IMR-90 (cell line): ENCODE measurements at regions not wholly inside any gene's neighbourhood (a gene's known extent, or its start where the extent isn't known, plus 50 kb on each side); places are given as distances from the start of the nearest gene placed in this dataset.

Experiments used
- ATAC-seq: fragments of 200-7000 bp; cut with Tn5 transposase; 2 replicates; pipeline ENCODE4 v1.9.1; 2020; ENCODE audit warnings: low read depth, mild to moderate bottlenecking, moderate library complexity
- BruUV-seq: library from RNA; stranded (reverse); fragments of 400-500 nt; replicated peaks from 2 replicates; lab custom pipeline; 2021; lab: Mats Ljungman, UMichigan
- CTCF ChIA-PET: fragments of 300-600 bp; formaldehyde crosslinking; extraction: SDS; loops from one replicate; lab custom pipeline; 2021; ENCODE audit warnings: antibody characterized with exemption; lab: Yijun Ruan, JAX
- POLR2A ChIA-PET: fragments of 300-600 bp; sonication (Branson Sonifier 250); formaldehyde crosslinking; loops from one replicate; lab custom pipeline; 2022; ENCODE audit warnings: antibody characterized with exemption; ENCODE audit not compliant: unreplicated experiment; lab: Charles Lee
- DNase-seq: peaks from one replicate; pipeline ENCODE4 v3.0.0; 2013
- H2AFZ ChIP-seq: replicated peaks from 2 replicates; pipeline ENCODE3; 2013; ENCODE audit warnings: low read length, mild to moderate bottlenecking; ENCODE audit not compliant: poor library complexity
- H2AK5ac ChIP-seq: 2 replicates; pipeline ENCODE4 v1.6.1; 2013; ENCODE audit warnings: low read depth, low read length, inconsistent platforms
- H2AK9ac ChIP-seq: replicated peaks from 2 replicates; pipeline ENCODE3; 2013; ENCODE audit warnings: mild to moderate bottlenecking, low read depth, low read length, moderate library complexity; ENCODE audit not compliant: poor library complexity
- H2BK120ac ChIP-seq: 2 replicates; pipeline ENCODE4 v1.6.1; 2013; ENCODE audit warnings: low read depth, low read length, inconsistent platforms
- H2BK15ac ChIP-seq: 3 replicates; pipeline ENCODE4 v1.6.1; 2013; ENCODE audit warnings: low read depth, low read length, inconsistent platforms
- H2BK20ac ChIP-seq: 2 replicates; pipeline ENCODE4 v1.6.1; 2013; ENCODE audit warnings: low read depth, mild to moderate bottlenecking, inconsistent platforms, low read length, moderate library complexity
- H2BK5ac ChIP-seq: 2 replicates; pipeline ENCODE4 v1.6.1; 2013; ENCODE audit warnings: mild to moderate bottlenecking, low read depth, low read length, inconsistent platforms; ENCODE audit not compliant: poor library complexity, severe bottlenecking
- H3K14ac ChIP-seq: replicated peaks from 2 replicates; pipeline ENCODE4 v1.6.1; 2013; ENCODE audit warnings: low read depth, low read length, inconsistent platforms
- H3K18ac ChIP-seq: 2 replicates; pipeline ENCODE4 v1.6.1; 2013; ENCODE audit warnings: low read depth, low read length, control low read depth
- H3K23ac ChIP-seq: 2 replicates; pipeline ENCODE4 v1.6.1; 2013; ENCODE audit warnings: low read depth, low read length, inconsistent platforms
- H3K27ac ChIP-seq: 2 replicates; pipeline ENCODE4 v1.5.1; 2013; ENCODE audit warnings: mild to moderate bottlenecking, control low read depth, low read length; ENCODE audit not compliant: insufficient read depth
- H3K27me3 ChIP-seq: 2 replicates; pipeline ENCODE4 v1.6.1; 2013; ENCODE audit warnings: low read length; ENCODE audit not compliant: control insufficient read depth, insufficient read depth
- H3K36me3 ChIP-seq: 2 replicates; pipeline ENCODE4 v1.6.1; 2013; ENCODE audit warnings: low read length, mixed read lengths; ENCODE audit not compliant: control insufficient read depth, insufficient read depth
- H3K4ac ChIP-seq: 2 replicates; pipeline ENCODE4 v1.6.1; 2013; ENCODE audit warnings: low read depth, low read length, inconsistent platforms
- H3K4me1 ChIP-seq: 2 replicates; pipeline ENCODE4 v1.6.1; 2013; ENCODE audit warnings: low read length, mixed read lengths; ENCODE audit not compliant: control insufficient read depth, insufficient read depth
- H3K4me2 ChIP-seq: 2 replicates; pipeline ENCODE4 v1.6.1; 2013; ENCODE audit warnings: low read depth, mild to moderate bottlenecking, control low read depth, low read length, moderate library complexity
- H3K4me3 ChIP-seq: 2 replicates; pipeline ENCODE4 v1.5.1; 2013; ENCODE audit warnings: low read depth, mild to moderate bottlenecking, control low read depth, low read length, moderate library complexity; ENCODE audit not compliant: insufficient read depth
- H3K56ac ChIP-seq: 2 replicates; pipeline ENCODE4 v1.6.1; 2013; ENCODE audit warnings: low read length, inconsistent platforms; ENCODE audit not compliant: insufficient read depth; ENCODE audit errors: extremely low read depth
- H3K79me1 ChIP-seq, 2 experiments: 2 replicates each; pipeline ENCODE4 v1.6.1; 2013; ENCODE audit warnings: low read length in 2 of 2, inconsistent platforms in 1 of 2, low read depth in 1 of 2
- H3K9ac ChIP-seq: 2 replicates; pipeline ENCODE4 v1.6.1; 2013; ENCODE audit warnings: low read depth, low read length, control low read depth
- H3K9me1 ChIP-seq: 2 replicates; pipeline ENCODE4 v1.6.1; 2013; ENCODE audit warnings: low read length, inconsistent platforms; ENCODE audit not compliant: insufficient read depth
- H3K9me3 ChIP-seq: 2 replicates; pipeline ENCODE4 v1.6.1; 2013; ENCODE audit warnings: low read length; ENCODE audit not compliant: control insufficient read depth, insufficient read depth
- H4K20me1 ChIP-seq: 2 replicates; pipeline ENCODE4 v1.6.1; 2013; ENCODE audit warnings: low read length, inconsistent platforms; ENCODE audit not compliant: insufficient read depth
- H4K5ac ChIP-seq: 2 replicates; pipeline ENCODE4 v1.6.1; 2013; ENCODE audit warnings: mild to moderate bottlenecking, low read depth, low read length, control low read depth
- H4K8ac ChIP-seq, 2 experiments: 2 replicates each; pipeline ENCODE4 v1.6.1; 2013; ENCODE audit warnings: low read depth in 2 of 2, low read length in 2 of 2, control low read depth in 1 of 2, inconsistent platforms in 1 of 2
- H4K91ac ChIP-seq: 2 replicates; pipeline ENCODE4 v1.6.1; 2013; ENCODE audit warnings: low read depth, low read length, inconsistent platforms; ENCODE audit not compliant: insufficient read depth
- CHD1 ChIP-seq: IDR thresholded peaks from 2 replicates; pipeline ENCODE4 v1.6.1; 2012; ENCODE audit warnings: low read depth, low read length, improper control_type of control experiment
- CTCF ChIP-seq: conservative IDR thresholded peaks from 2 replicates; pipeline ENCODE4 v1.5.1; 2012; ENCODE audit warnings: mild to moderate bottlenecking, low read depth, low read length, improper control_type of control experiment
- FOS ChIP-seq: fragments of 150-350 bp; IDR thresholded peaks from 2 replicates; pipeline ENCODE4 v1.6.1; 2016; ENCODE audit warnings: low read depth, low read length
- NFE2L2 ChIP-seq: fragments of 150-350 bp; IDR thresholded peaks from 2 replicates; pipeline ENCODE4 v1.6.1; 2016; ENCODE audit warnings: low read depth, mild to moderate bottlenecking, low read length
- RCOR1 ChIP-seq: IDR thresholded peaks from 2 replicates; pipeline ENCODE4 v1.6.1; 2012; ENCODE audit warnings: mild to moderate bottlenecking, low read length, improper control_type of control experiment; ENCODE audit not compliant: insufficient replicate concordance
- WGBS, 2 experiments: methylation state at CpG; one replicate each; pipeline versions ENCODE4 v1.1.5 to v1.1.7; 2013; ENCODE audit warnings: missing lambda C conversion rate in 2 of 2; ENCODE audit not compliant: insufficient read length in 1 of 2; ENCODE audit errors: extremely low coverage in 2 of 2; 5-methylcytosine and 5-hydroxymethylcytosine counted together
- dilution Hi-C: fragments of 300-500 bp; cut with HindIII; formaldehyde crosslinking; loops from one replicate; pipeline ENCODE4 v1.14.3; 2018; ENCODE audit warnings: low sequenced_read_pairs; ENCODE audit not compliant: unreplicated experiment
- in situ Hi-C: fragments of 300-500 bp; cut with MboI; formaldehyde crosslinking; loops from 3 replicates; pipeline ENCODE4 v1.14.3; 2019; ENCODE audit warnings: low sequenced_read_pairs, inconsistent platforms, mixed read lengths
- intact Hi-C: fragments of 100-400 bp; cut with micrococcal nuclease; formaldehyde crosslinking; loops from 2 replicates; pipeline ENCODE4 v1.10.0; 2022

GRCh38 chr11:134505125-134505524 is 93.1 kb upstream of the B3GAT1 start:
- ATAC-seq, result no peak
- WGBS, 2 experiments, result no CpG with 5 or more reads among the region's 3 CpGs
- no peak overlapping the region for H4K8ac ChIP-seq
- H3K4me3 ChIP-seq, result no peak overlapping the region
- H3K4ac ChIP-seq, result no peak overlapping the region
- H3K4me2 ChIP-seq, result no peak overlapping the region
- H3K14ac ChIP-seq, result no peak overlapping the region
- TF ChIP-seq CHD1, result no peak
- no peak for TF ChIP-seq CTCF
- TF ChIP-seq RCOR1, result no peak
- TF ChIP-seq NFE2L2, result no peak
- TF ChIP-seq FOS, result no peak
- dilution Hi-C loops (no loop called here), intact Hi-C loops (no loop called here), in situ Hi-C loops (no loop called here)
- H2BK120ac ChIP-seq, result no peak overlapping the region
- H3K36me3 ChIP-seq, result no peaks in the 10 kb centered on the region
- no peak overlapping the region for H2BK20ac ChIP-seq
- ChIA-PET POLR2A (no interaction called here), CTCF (no interaction called here)
- no peaks in the 10 kb centered on the region for H3K4me1 ChIP-seq
- H2AK5ac ChIP-seq, result no peak overlapping the region
- H3K79me1 ChIP-seq, result no peaks in the 10 kb centered on the region
- no peak overlapping the region for H3K23ac ChIP-seq
- peaks cover 52% of the 10 kb centered on the region for H3K9me3 ChIP-seq
- H3K27ac ChIP-seq, result no peak overlapping the region
- no peak overlapping the region for H3K56ac ChIP-seq
- no peaks in the 10 kb centered on the region for H3K27me3 ChIP-seq
- H4K91ac ChIP-seq, result no peak overlapping the region
- H3K18ac ChIP-seq, result no peak overlapping the region
- no peak overlapping the region for H2BK15ac ChIP-seq
- H2AFZ ChIP-seq, result no peak overlapping the region
- DNase-seq, result no peak
- no peaks in the 10 kb centered on the region for H3K9me1 ChIP-seq
- no peak overlapping the region for H2BK5ac ChIP-seq
- no peaks in the 10 kb centered on the region for H4K20me1 ChIP-seq
- H3K9ac ChIP-seq, result no peak overlapping the region
- no TSS peak for BruUV-seq
- H2AK9ac ChIP-seq, result no peak overlapping the region
- H4K5ac ChIP-seq, result no peak overlapping the region
